ENCODE measurements at regions not wholly inside any gene's neighbourhood (a gene's known extent, or its start where the extent isn't known, plus 50 kb on each side); places are given as distances from the start of the nearest gene placed in this dataset.

DNA sequence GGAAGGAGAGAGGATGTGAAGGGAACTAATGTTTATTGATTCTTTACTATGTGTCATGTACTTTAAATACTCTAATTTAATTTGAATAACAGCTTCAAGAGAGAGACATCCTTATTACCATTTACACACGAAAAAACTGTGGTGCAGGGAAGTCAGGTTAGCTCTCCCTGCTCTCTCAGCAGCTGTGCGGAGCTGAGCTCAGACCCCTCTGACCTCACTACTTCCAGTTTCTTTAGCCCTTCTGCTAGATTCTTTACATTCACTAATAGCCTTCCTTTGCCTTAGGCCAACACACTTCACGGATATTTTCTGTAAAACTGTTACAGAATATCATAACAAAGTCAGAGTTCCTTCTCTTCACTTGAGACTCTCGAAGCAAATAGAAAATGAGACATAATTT is 131.3 kb upstream of the ARRDC3 start:
- TF ChIP-seq, protein P1, sequence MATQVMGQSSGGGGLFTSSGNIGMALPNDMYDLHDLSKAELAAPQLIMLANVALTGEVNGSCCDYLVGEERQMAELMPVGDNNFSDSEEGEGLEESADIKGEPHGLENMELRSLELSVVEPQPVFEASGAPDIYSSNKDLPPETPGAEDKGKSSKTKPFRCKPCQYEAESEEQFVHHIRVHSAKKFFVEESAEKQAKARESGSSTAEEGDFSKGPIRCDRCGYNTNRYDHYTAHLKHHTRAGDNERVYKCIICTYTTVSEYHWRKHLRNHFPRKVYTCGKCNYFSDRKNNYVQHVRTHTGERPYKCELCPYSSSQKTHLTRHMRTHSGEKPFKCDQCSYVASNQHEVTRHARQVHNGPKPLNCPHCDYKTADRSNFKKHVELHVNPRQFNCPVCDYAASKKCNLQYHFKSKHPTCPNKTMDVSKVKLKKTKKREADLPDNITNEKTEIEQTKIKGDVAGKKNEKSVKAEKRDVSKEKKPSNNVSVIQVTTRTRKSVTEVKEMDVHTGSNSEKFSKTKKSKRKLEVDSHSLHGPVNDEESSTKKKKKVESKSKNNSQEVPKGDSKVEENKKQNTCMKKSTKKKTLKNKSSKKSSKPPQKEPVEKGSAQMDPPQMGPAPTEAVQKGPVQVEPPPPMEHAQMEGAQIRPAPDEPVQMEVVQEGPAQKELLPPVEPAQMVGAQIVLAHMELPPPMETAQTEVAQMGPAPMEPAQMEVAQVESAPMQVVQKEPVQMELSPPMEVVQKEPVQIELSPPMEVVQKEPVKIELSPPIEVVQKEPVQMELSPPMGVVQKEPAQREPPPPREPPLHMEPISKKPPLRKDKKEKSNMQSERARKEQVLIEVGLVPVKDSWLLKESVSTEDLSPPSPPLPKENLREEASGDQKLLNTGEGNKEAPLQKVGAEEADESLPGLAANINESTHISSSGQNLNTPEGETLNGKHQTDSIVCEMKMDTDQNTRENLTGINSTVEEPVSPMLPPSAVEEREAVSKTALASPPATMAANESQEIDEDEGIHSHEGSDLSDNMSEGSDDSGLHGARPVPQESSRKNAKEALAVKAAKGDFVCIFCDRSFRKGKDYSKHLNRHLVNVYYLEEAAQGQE (IDR thresholded peaks at IDR 0.05; ENCODE audit: insufficient read depth in 1 of 2, low read depth in 2 of 2, low read length in 1 of 2): no peak
- TF ChIP-seq, protein P2, sequence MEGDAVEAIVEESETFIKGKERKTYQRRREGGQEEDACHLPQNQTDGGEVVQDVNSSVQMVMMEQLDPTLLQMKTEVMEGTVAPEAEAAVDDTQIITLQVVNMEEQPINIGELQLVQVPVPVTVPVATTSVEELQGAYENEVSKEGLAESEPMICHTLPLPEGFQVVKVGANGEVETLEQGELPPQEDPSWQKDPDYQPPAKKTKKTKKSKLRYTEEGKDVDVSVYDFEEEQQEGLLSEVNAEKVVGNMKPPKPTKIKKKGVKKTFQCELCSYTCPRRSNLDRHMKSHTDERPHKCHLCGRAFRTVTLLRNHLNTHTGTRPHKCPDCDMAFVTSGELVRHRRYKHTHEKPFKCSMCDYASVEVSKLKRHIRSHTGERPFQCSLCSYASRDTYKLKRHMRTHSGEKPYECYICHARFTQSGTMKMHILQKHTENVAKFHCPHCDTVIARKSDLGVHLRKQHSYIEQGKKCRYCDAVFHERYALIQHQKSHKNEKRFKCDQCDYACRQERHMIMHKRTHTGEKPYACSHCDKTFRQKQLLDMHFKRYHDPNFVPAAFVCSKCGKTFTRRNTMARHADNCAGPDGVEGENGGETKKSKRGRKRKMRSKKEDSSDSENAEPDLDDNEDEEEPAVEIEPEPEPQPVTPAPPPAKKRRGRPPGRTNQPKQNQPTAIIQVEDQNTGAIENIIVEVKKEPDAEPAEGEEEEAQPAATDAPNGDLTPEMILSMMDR (IDR thresholded peaks at IDR 0.05): no peak
